ENCODE measurements at regions not wholly inside any gene's neighbourhood (a gene's known extent, or its start where the extent isn't known, plus 50 kb on each side); places are given as distances from the start of the nearest gene placed in this dataset.

- DNase-seq (ENCODE audit: low read depth) = no peak
- TF ChIP-seq, protein P1, sequence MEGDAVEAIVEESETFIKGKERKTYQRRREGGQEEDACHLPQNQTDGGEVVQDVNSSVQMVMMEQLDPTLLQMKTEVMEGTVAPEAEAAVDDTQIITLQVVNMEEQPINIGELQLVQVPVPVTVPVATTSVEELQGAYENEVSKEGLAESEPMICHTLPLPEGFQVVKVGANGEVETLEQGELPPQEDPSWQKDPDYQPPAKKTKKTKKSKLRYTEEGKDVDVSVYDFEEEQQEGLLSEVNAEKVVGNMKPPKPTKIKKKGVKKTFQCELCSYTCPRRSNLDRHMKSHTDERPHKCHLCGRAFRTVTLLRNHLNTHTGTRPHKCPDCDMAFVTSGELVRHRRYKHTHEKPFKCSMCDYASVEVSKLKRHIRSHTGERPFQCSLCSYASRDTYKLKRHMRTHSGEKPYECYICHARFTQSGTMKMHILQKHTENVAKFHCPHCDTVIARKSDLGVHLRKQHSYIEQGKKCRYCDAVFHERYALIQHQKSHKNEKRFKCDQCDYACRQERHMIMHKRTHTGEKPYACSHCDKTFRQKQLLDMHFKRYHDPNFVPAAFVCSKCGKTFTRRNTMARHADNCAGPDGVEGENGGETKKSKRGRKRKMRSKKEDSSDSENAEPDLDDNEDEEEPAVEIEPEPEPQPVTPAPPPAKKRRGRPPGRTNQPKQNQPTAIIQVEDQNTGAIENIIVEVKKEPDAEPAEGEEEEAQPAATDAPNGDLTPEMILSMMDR (IDR thresholded peaks at IDR 0.05; ENCODE audit: low read depth, low read length, missing control alignments) = no peak
- no peak overlapping the region for H3K4me3 ChIP-seq (ENCODE audit: low read depth, low read length)
Measured at GRCh38 chr2:6676241-6676640, 189.5 kb downstream of the CMPK2 start.

- no peak for DNase-seq (ENCODE audit: low read depth)
- TF ChIP-seq, protein P1 (IDR thresholded peaks at IDR 0.05; ENCODE audit: low read depth, low read length, missing control alignments) = no peak
- H3K4me3 ChIP-seq (ENCODE audit: low read depth, low read length) = no peak overlapping the region
Measured at GRCh38 chr2:6676776-6677175, 188.9 kb downstream of the CMPK2 start.

DNA sequence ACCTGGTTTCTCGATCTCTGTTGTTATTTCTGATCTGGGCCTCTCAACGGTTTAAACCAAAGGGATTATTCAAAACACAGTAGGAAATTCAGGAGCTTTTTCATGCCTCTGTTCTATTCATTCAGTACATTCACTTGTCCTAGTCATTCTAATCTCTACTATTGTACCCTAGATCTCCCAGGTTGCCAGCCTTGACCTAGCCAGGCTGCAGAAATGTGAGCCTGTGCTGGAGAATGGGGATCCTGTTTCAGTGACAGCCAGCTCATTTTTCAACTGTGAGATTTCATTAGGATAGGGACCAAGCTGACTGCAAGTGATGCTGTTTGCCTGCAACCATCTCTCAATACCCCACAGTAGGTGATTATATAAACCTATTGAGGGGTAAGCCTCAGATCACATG is 186.2 kb downstream of the CMPK2 start:
- DNase-seq (ENCODE audit: low read depth) = no peak

GRCh38 chr2:6683516-6683915 is 182.2 kb downstream of the CMPK2 start:
- TF ChIP-seq, protein P1 (IDR thresholded peaks at IDR 0.05; ENCODE audit: low read depth, low read length, missing control alignments) = no peak
- DNase-seq (ENCODE audit: low read depth) = no peak

More for the DNA sequence above, 186.2 kb downstream of the CMPK2 start:
- no peak overlapping the region for H3K4me3 ChIP-seq (ENCODE audit: low read depth, low read length)
- TF ChIP-seq, protein P1 (IDR thresholded peaks at IDR 0.05; ENCODE audit: low read depth, low read length, missing control alignments) = no peak

GRCh38 chr2:6685447-6685846 is 180.3 kb downstream of the CMPK2 start:
- TF ChIP-seq, protein P1 (IDR thresholded peaks at IDR 0.05; ENCODE audit: low read depth, low read length, missing control alignments) = no peak
- DNase-seq (ENCODE audit: low read depth) = no peak
- no peak overlapping the region for H3K4me3 ChIP-seq (ENCODE audit: low read depth, low read length)

More at GRCh38 chr2:6683516-6683915, 182.2 kb downstream of the CMPK2 start:
- no peak overlapping the region for H3K4me3 ChIP-seq (ENCODE audit: low read depth, low read length)

GRCh38 chr2:6692056-6692455 is 173.7 kb downstream of the CMPK2 start:
- no peak for DNase-seq (ENCODE audit: low read depth)
- TF ChIP-seq, protein P1 (IDR thresholded peaks at IDR 0.05; ENCODE audit: low read depth, low read length, missing control alignments) = no peak
- no peak overlapping the region for H3K4me3 ChIP-seq (ENCODE audit: low read depth, low read length)

- TF ChIP-seq, protein P1 (IDR thresholded peaks at IDR 0.05; ENCODE audit: low read depth, low read length, missing control alignments) = no peak
- no peak overlapping the region for H3K4me3 ChIP-seq (ENCODE audit: low read depth, low read length)
- DNase-seq (ENCODE audit: low read depth) = no peak
Measured at GRCh38 chr2:6692819-6693218, 172.9 kb downstream of the CMPK2 start.

Measured in GM12864 (cell line).